Activated CD4-positive, alpha-beta memory T cell treated with anti-CD3 and anti-CD28 coated beads, Interleukin-2, amount 10 ng/mL, durations not matched to agents 7 days and 5 days (primary cell): ENCODE measurements at regions not wholly inside any gene's neighbourhood (a gene's known extent, or its start where the extent isn't known, plus 50 kb on each side); places are given as distances from the start of the nearest gene placed in this dataset.
"Not testable (repeated sequence)": the region's sequence is repeated elsewhere in the genome, so short reads cannot be mapped to it uniquely, and the experiment has no call there.

Experiments used
- CTCF ChIA-PET: fragments of 350-600 bp; sonication (Branson Sonifier 250); formaldehyde crosslinking; loops from one replicate; lab custom pipeline; 2021; ENCODE audit warnings: antibody characterized with exemption, inconsistent platforms; lab: Charles Lee
- POLR2A ChIA-PET: fragments of 350-600 bp; sonication (Branson Sonifier 250); formaldehyde crosslinking; loops from one replicate; lab custom pipeline; 2021; ENCODE audit warnings: antibody characterized with exemption; lab: Charles Lee
- DNase-seq: peaks from one replicate; pipeline ENCODE4 v3.0.0-alpha.2; 2020
- H3K27ac Mint-ChIP-seq: one replicate; pipeline ENCODE4 v1.8.0; 2021; ENCODE audit warnings: mild to moderate bottlenecking, mixed read lengths
- H3K27me3 Mint-ChIP-seq: one replicate; pipeline ENCODE4 v1.8.0; 2021; ENCODE audit warnings: mixed read lengths
- H3K36me3 Mint-ChIP-seq: one replicate; pipeline ENCODE4 v1.8.0; 2021; ENCODE audit warnings: low read depth, mixed read lengths
- H3K4me1 Mint-ChIP-seq: one replicate; pipeline ENCODE4 v1.8.0; 2021; ENCODE audit warnings: mixed read lengths
- H3K4me3 Mint-ChIP-seq: one replicate; pipeline ENCODE4 v1.8.0; 2021; ENCODE audit warnings: mild to moderate bottlenecking, mixed read lengths
- H3K9me3 Mint-ChIP-seq: one replicate; pipeline ENCODE4 v1.8.0; 2021; ENCODE audit warnings: mixed read lengths

DNA sequence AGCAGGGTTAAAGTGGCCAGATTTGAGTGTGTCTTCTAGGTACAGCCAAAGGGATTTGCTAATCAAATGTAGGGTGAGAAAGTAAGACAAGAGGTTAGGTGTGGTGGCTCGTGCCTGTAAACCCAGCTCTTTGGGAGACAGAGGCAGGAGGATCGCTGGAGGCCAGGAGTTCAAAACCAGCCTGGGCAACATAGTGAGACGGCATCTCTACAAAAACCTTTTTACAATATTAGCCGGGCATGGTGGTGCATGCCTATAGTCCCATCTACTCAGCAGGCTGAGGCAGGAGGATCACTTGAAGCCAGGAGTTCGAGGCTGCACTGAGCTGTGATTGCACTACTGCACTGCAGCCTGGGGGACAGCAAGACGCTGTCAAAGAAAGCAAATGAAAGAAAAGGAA lies 294.5 kb downstream of the GOLGA6L6 start:
- DNase-seq, CTCF ChIA-PET, POLR2A ChIA-PET, H3K4me1 Mint-ChIP-seq, H3K4me3 Mint-ChIP-seq, H3K27ac Mint-ChIP-seq, H3K36me3 Mint-ChIP-seq, H3K9me3 Mint-ChIP-seq, H3K27me3 Mint-ChIP-seq: not testable (repeated sequence)

- POLR2A ChIA-PET, H3K27me3 Mint-ChIP-seq, H3K4me3 Mint-ChIP-seq, H3K9me3 Mint-ChIP-seq, CTCF ChIA-PET, H3K27ac Mint-ChIP-seq, H3K36me3 Mint-ChIP-seq, H3K4me1 Mint-ChIP-seq, DNase-seq: not testable (repeated sequence)
Measured at GRCh38 chr15:20246624-20247023, 295.0 kb downstream of the GOLGA6L6 start.

DNA sequence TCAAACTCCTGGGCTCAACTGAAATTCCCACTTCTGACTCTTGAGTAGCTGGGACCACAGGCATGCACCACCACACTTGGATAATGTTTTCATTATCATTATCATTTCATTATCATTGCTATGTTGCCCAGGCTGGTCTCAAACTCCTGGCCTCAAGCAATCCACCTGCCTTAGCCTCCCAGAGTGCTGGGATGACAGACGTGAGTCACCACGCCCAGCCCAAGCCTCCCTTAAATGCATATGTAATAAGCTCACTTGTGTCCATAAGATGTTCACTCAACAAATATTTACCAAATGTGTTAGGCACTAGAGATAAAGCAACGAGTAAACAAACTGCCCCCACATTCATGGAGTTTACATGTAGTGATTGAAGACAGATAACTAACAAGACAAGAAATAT lies 295.7 kb downstream of the GOLGA6L6 start:
- H3K27me3 Mint-ChIP-seq, POLR2A ChIA-PET, H3K4me3 Mint-ChIP-seq, H3K4me1 Mint-ChIP-seq, H3K9me3 Mint-ChIP-seq, H3K27ac Mint-ChIP-seq, CTCF ChIA-PET, H3K36me3 Mint-ChIP-seq, DNase-seq: not testable (repeated sequence)

GRCh38 chr15:20244792-20245191 lies 296.8 kb downstream of the GOLGA6L6 start:
- not testable (repeated sequence) for H3K4me3 Mint-ChIP-seq, H3K27ac Mint-ChIP-seq

GRCh38 chr15:20243486-20244240 lies 297.9 kb downstream of the GOLGA6L6 start:
- H3K9me3 Mint-ChIP-seq, H3K36me3 Mint-ChIP-seq, POLR2A ChIA-PET, H3K4me1 Mint-ChIP-seq, H3K27me3 Mint-ChIP-seq, DNase-seq, H3K4me3 Mint-ChIP-seq, H3K27ac Mint-ChIP-seq, CTCF ChIA-PET: not testable (repeated sequence)

More at GRCh38 chr15:20244792-20245191, 296.8 kb downstream of the GOLGA6L6 start:
- H3K27me3 Mint-ChIP-seq, H3K4me1 Mint-ChIP-seq, H3K36me3 Mint-ChIP-seq, CTCF ChIA-PET, H3K9me3 Mint-ChIP-seq, POLR2A ChIA-PET, DNase-seq: not testable (repeated sequence)

DNA sequence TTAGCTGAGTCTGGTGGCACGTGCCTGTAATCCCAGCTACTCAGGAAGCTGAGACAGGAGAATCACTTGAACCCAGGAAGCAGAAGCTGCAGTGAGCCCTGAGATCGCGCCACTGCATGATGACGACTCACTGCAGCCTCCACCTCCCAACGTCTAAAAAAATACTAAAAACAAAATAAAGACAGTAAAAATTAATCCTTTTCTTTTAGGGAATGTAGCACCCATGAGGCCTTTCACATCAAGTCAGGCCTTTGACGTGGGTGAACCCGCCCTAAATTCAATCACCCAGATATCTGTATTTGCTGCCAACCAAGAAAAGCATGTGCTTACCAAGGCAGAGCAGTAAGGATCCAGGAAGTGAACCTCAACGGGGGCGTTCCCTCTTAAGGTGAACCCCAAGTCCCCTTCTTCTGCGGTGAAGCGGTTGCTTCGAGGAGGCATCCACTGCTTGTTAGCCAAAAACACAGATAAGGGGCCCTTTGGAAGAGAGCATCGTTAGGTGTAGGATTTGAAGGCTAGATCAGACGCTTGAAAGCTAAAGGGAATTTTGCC lies 301.2 kb downstream of the GOLGA6L6 start:
- CTCF ChIA-PET, POLR2A ChIA-PET, DNase-seq, H3K9me3 Mint-ChIP-seq, H3K27ac Mint-ChIP-seq, H3K4me3 Mint-ChIP-seq, H3K36me3 Mint-ChIP-seq, H3K27me3 Mint-ChIP-seq, H3K4me1 Mint-ChIP-seq: not testable (repeated sequence)

- CTCF ChIA-PET, H3K36me3 Mint-ChIP-seq, H3K4me1 Mint-ChIP-seq, POLR2A ChIA-PET, DNase-seq, H3K9me3 Mint-ChIP-seq, H3K4me3 Mint-ChIP-seq, H3K27me3 Mint-ChIP-seq, H3K27ac Mint-ChIP-seq: not testable (repeated sequence)
Measured at GRCh38 chr15:20239186-20239585, 302.4 kb downstream of the GOLGA6L6 start.

DNA sequence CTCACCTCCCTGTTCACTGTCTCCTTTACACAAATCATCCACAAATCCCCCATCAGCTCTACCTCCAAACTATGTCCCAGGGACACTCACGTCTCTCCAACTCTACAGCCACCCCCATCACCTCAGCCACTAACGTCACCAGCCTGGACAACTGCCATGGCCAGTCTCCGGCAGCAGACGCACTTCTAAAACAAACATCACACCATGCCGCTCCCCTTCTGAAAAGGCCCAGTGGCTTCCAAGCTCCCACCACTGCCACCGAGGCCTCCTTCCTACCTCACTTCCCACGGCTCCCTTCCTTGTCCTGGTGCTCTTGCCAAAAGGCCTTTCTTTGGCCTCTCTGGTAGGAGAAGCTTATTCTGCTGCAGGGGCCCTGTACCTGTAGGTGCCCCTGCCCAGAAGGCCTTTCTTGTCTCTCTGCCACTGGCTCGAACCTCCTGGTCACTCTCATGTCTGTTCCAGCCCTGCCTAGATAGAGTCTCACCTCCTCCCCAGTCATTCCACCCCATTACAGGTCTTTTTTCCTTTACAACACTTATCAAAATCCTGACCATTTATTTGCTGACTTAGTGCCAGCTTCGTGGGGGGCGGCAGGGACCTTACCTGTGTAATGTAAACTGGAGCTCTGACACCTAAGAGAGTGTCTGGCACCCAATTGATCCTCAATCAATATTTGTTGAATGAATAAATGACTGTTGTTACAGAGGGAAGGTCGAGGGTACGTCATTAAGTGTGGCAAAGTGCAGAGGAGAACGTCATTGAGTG lies 304.2 kb downstream of the GOLGA6L6 start:
- CTCF ChIA-PET, H3K36me3 Mint-ChIP-seq: not testable (repeated sequence)

DNA sequence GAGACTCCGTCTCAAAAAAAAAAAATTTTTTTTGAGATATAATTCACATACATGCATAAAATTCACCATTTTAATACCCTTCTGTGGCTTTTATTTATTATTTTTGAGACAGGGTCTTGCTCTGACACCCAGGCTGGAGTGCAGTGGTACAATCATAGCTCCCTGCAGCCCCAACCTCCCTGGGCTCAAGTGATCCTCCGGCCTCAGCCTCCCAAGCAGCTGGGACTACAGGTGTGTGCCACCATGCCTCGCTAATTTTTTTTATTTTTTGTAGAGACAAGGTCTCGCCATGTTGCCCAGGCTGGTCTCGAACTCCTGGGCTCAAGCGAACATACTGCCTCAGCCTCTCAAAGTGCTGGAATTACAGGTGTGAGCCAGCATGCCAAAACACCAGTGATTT lies 305.9 kb downstream of the GOLGA6L6 start:
- H3K4me1 Mint-ChIP-seq, H3K9me3 Mint-ChIP-seq, H3K36me3 Mint-ChIP-seq, H3K4me3 Mint-ChIP-seq, DNase-seq, H3K27ac Mint-ChIP-seq, H3K27me3 Mint-ChIP-seq, CTCF ChIA-PET, POLR2A ChIA-PET: not testable (repeated sequence)

More for the DNA sequence above, 304.2 kb downstream of the GOLGA6L6 start:
- H3K4me1 Mint-ChIP-seq, H3K27me3 Mint-ChIP-seq, DNase-seq, H3K4me3 Mint-ChIP-seq, H3K27ac Mint-ChIP-seq, H3K9me3 Mint-ChIP-seq, POLR2A ChIA-PET: not testable (repeated sequence)

- H3K9me3 Mint-ChIP-seq, POLR2A ChIA-PET, H3K4me1 Mint-ChIP-seq, H3K27me3 Mint-ChIP-seq, H3K36me3 Mint-ChIP-seq, CTCF ChIA-PET, H3K27ac Mint-ChIP-seq, H3K4me3 Mint-ChIP-seq, DNase-seq: not testable (repeated sequence)
Measured at GRCh38 chr15:20234006-20234540, 307.5 kb downstream of the GOLGA6L6 start.

DNA sequence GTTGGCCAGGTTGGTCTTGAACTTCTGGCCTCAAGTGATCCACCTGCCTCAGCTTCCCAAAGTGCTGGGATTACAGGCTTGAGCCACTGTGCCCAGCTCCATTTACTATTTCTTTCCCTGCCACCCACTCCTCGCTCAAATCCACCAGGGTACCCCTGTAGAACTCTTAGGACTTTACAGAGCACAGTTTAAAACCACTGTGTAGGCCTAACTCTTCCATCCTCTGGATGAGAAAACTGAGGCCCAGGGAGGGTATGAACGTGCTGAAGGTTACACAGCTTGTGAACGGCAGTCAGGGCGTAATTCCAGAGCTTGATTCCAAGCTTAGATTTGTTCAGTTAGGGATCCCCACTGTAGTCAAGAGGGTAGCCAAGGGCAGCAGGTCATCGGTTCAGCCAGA lies 309.1 kb downstream of the GOLGA6L6 start:
- not testable (repeated sequence) for H3K36me3 Mint-ChIP-seq

DNA sequence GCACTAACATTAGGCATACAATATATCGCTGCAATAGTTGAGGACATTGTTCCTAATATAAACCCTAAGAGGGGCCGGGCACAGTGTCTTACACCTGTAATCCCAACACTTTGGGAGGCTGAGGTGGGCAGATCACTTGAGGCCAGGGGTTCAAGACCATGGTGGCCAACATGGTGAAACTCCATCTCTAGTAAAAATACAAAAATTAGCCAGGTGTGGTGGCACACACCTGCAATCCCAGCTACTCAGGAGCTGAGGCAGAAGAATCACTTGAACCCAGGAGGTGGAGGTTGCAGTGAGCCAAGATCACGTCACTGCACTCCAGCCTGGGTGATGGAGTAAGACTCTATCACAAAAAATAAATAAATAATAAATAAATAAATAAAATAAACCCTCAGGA lies 310.9 kb downstream of the GOLGA6L6 start:
- H3K27ac Mint-ChIP-seq, H3K4me1 Mint-ChIP-seq, POLR2A ChIA-PET: not testable (repeated sequence)

More for the DNA sequence above, 309.1 kb downstream of the GOLGA6L6 start:
- POLR2A ChIA-PET, DNase-seq, H3K9me3 Mint-ChIP-seq, H3K27ac Mint-ChIP-seq, H3K27me3 Mint-ChIP-seq, CTCF ChIA-PET, H3K4me3 Mint-ChIP-seq, H3K4me1 Mint-ChIP-seq: not testable (repeated sequence)

DNA sequence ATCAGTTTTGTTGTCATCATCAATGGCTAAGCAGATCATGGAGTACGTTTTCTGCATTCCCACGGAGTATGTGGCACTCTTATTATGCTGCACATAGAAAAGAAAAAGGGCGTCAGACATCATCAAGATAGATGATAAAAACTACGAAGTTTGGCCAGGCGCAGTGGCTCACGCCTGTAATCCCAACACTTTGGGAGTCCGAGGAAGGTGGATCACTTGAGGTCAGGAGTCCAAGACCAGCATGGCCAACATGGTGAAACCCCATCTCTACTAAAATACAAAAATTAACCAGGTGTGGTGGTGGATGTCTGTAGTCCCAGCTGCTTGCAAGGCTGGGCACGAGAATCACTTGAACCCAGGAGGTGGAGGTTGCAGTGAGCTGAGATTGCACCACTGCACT lies 312.8 kb downstream of the GOLGA6L6 start:
- POLR2A ChIA-PET, H3K36me3 Mint-ChIP-seq, DNase-seq, CTCF ChIA-PET, H3K27me3 Mint-ChIP-seq, H3K4me3 Mint-ChIP-seq, H3K4me1 Mint-ChIP-seq, H3K27ac Mint-ChIP-seq, H3K9me3 Mint-ChIP-seq: not testable (repeated sequence)

More for the DNA sequence above, 310.9 kb downstream of the GOLGA6L6 start:
- H3K36me3 Mint-ChIP-seq, H3K9me3 Mint-ChIP-seq, CTCF ChIA-PET, H3K27me3 Mint-ChIP-seq, DNase-seq, H3K4me3 Mint-ChIP-seq: not testable (repeated sequence)
